ENCODE measurements at regions not wholly inside any gene's neighbourhood (a gene's known extent, or its start where the extent isn't known, plus 50 kb on each side); places are given as distances from the start of the nearest gene placed in this dataset.

DNA sequence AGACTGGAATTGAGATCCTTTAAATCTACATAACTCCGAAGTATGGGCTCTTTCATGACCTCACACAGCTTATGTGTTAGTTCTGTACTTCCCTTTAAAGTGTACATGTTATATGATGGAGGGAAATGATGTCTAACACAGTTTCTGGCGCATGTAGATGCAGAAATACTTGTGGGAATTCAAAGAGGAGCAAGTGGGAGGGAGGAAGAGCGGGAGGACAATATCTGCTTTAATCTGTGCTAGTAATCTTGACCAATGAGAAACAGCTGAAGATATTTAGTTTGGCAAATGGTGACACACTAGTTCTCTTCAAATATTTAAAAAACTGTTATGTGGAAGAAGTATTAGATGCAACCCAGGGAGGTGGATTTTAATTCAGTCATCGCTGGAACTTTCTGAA is 62.9 kb upstream of the PLEKHG1 start:
- no peak for TF ChIP-seq EZH2phosphoT487 (IDR thresholded peaks at IDR 0.05; ENCODE audit: borderline replicate concordance, low read depth)
- no peak for TF ChIP-seq POLR2AphosphoS5 (IDR thresholded peaks at IDR 0.05; ENCODE audit: low read depth, low read length)
- TF ChIP-seq, protein P1, sequence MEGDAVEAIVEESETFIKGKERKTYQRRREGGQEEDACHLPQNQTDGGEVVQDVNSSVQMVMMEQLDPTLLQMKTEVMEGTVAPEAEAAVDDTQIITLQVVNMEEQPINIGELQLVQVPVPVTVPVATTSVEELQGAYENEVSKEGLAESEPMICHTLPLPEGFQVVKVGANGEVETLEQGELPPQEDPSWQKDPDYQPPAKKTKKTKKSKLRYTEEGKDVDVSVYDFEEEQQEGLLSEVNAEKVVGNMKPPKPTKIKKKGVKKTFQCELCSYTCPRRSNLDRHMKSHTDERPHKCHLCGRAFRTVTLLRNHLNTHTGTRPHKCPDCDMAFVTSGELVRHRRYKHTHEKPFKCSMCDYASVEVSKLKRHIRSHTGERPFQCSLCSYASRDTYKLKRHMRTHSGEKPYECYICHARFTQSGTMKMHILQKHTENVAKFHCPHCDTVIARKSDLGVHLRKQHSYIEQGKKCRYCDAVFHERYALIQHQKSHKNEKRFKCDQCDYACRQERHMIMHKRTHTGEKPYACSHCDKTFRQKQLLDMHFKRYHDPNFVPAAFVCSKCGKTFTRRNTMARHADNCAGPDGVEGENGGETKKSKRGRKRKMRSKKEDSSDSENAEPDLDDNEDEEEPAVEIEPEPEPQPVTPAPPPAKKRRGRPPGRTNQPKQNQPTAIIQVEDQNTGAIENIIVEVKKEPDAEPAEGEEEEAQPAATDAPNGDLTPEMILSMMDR (IDR thresholded peaks at IDR 0.05) = no peak
- TF ChIP-seq NFIC (IDR thresholded peaks at IDR 0.05; ENCODE audit: borderline replicate concordance) = no peak
- TF ChIP-seq, protein P2, sequence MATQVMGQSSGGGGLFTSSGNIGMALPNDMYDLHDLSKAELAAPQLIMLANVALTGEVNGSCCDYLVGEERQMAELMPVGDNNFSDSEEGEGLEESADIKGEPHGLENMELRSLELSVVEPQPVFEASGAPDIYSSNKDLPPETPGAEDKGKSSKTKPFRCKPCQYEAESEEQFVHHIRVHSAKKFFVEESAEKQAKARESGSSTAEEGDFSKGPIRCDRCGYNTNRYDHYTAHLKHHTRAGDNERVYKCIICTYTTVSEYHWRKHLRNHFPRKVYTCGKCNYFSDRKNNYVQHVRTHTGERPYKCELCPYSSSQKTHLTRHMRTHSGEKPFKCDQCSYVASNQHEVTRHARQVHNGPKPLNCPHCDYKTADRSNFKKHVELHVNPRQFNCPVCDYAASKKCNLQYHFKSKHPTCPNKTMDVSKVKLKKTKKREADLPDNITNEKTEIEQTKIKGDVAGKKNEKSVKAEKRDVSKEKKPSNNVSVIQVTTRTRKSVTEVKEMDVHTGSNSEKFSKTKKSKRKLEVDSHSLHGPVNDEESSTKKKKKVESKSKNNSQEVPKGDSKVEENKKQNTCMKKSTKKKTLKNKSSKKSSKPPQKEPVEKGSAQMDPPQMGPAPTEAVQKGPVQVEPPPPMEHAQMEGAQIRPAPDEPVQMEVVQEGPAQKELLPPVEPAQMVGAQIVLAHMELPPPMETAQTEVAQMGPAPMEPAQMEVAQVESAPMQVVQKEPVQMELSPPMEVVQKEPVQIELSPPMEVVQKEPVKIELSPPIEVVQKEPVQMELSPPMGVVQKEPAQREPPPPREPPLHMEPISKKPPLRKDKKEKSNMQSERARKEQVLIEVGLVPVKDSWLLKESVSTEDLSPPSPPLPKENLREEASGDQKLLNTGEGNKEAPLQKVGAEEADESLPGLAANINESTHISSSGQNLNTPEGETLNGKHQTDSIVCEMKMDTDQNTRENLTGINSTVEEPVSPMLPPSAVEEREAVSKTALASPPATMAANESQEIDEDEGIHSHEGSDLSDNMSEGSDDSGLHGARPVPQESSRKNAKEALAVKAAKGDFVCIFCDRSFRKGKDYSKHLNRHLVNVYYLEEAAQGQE (IDR thresholded peaks at IDR 0.05; ENCODE audit: low read depth, low read length) = no peak
- TF ChIP-seq CHD2 (IDR thresholded peaks at IDR 0.05; ENCODE audit: low read length, partially characterized antibody) = no peak
- TF ChIP-seq, protein P3, sequence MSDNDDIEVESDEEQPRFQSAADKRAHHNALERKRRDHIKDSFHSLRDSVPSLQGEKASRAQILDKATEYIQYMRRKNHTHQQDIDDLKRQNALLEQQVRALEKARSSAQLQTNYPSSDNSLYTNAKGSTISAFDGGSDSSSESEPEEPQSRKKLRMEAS (IDR thresholded peaks at IDR 0.05; ENCODE audit: low read depth) = no peak

Data from SK-N-SH (cell line).